GM12878 (cell line): ENCODE measurements at regions not wholly inside any gene's neighbourhood (a gene's known extent, or its start where the extent isn't known, plus 50 kb on each side); places are given as distances from the start of the nearest gene placed in this dataset.

ENCODE experiments used
- ATAC-seq: fragments of 200-7000 bp; cut with Tn5 transposase; 3 replicates; pipeline ENCODE4 v1.9.1; 2020; ENCODE audit warnings: mild to moderate bottlenecking, moderate library complexity
- BruUV-seq: library from RNA; stranded (reverse); fragments of 400-500 nt; replicated peaks from 2 replicates; lab custom pipeline; 2021; lab: Mats Ljungman, UMichigan
- CTCF ChIA-PET: fragments of 300-600 bp; sonication (Branson Sonifier 250); formaldehyde crosslinking; extraction: SDS; loops from one replicate; lab custom pipeline; 2021; ENCODE audit warnings: inconsistent platforms; lab: Yijun Ruan, JAX
- POLR2A ChIA-PET: fragments of 350-600 bp; formaldehyde crosslinking; extraction: SDS; loops from one replicate; lab custom pipeline; 2021; ENCODE audit warnings: inconsistent platforms; lab: Charles Lee
- RAD21 ChIA-PET: fragments of 300-600 bp; sonication (Branson Sonifier 250); formaldehyde crosslinking; loops from one replicate; lab custom pipeline; 2023; ENCODE audit warnings: antibody characterized with exemption; ENCODE audit not compliant: unreplicated experiment; lab: Charles Lee
- SMC1A ChIA-PET: fragments of 300-600 bp; sonication (Branson Sonifier 250); formaldehyde crosslinking; loops from one replicate; lab custom pipeline; 2023; ENCODE audit not compliant: unreplicated experiment, uncharacterized antibody; lab: Charles Lee
- DNase-seq: peaks from one replicate; pipeline ENCODE4 v3.0.0-alpha.2; 2011; ENCODE audit warnings: low read depth, low spot score
- FAIRE-seq: peaks from 3 replicates; lab custom pipeline; 2011; peaks lifted over from hg19 to GRCh38; lab: Jason Lieb, UNC
- H2AFZ ChIP-seq: 2 replicates; pipeline ENCODE4 v1.6.0; 2011; ENCODE audit warnings: low read depth, low read length, control low read depth; ENCODE audit not compliant: control insufficient read depth
- H3K27ac ChIP-seq: 2 replicates; pipeline ENCODE4 v1.5.1; 2011; ENCODE audit warnings: control low read depth; ENCODE audit not compliant: control insufficient read depth, insufficient read depth
- H3K27me3 ChIP-seq, 2 experiments: replicated peaks in 1 of 2; 2 replicates each; pipeline versions ENCODE4 v1.6.0 to v1.6.1; 2011; ENCODE audit warnings: low read length in 1 of 2; ENCODE audit not compliant: control insufficient read depth in 2 of 2, insufficient read depth in 2 of 2
- H3K36me3 ChIP-seq, 2 experiments: 2 replicates each; pipeline ENCODE4 v1.5.1; 2011; ENCODE audit warnings: low read length in 1 of 2; ENCODE audit not compliant: control insufficient read depth in 2 of 2, insufficient read depth in 2 of 2
- H3K4me1 ChIP-seq: 2 replicates; pipeline ENCODE4 v1.6.1; 2011; ENCODE audit warnings: mild to moderate bottlenecking, low read length, moderate library complexity, mixed read lengths; ENCODE audit not compliant: control insufficient read depth, insufficient read depth
- H3K4me2 ChIP-seq: 2 replicates; pipeline ENCODE4 v1.6.0; 2011; ENCODE audit warnings: control low read depth; ENCODE audit not compliant: control insufficient read depth, insufficient read depth
- H3K4me3 ChIP-seq: fragments of 200-600 bp; sonication (generic); 2 replicates; pipeline ENCODE4 v1.5.1; 2016
- H3K79me2 ChIP-seq: 2 replicates; pipeline ENCODE4 v1.6.0; 2011; ENCODE audit warnings: low read length; ENCODE audit not compliant: control insufficient read depth, insufficient read depth
- H3K9ac ChIP-seq: 2 replicates; pipeline ENCODE4 v1.8.0; 2011; ENCODE audit warnings: low read length, control low read depth, mixed read lengths; ENCODE audit not compliant: control insufficient read depth, insufficient read depth
- H3K9me3 ChIP-seq: replicated peaks from 3 replicates; pipeline ENCODE4 v1.5.1; 2011; ENCODE audit warnings: mild to moderate bottlenecking, low read length; ENCODE audit not compliant: control insufficient read depth, insufficient read depth
- H4K20me1 ChIP-seq: 2 replicates; pipeline ENCODE4 v1.6.0; 2011; ENCODE audit not compliant: control insufficient read depth, insufficient read depth
- BCL3 ChIP-seq: IDR thresholded peaks from 2 replicates; pipeline ENCODE4 v1.6.1; 2011; ENCODE audit warnings: borderline replicate concordance, low read depth, mild to moderate bottlenecking, moderate library complexity, low read length; ENCODE audit not compliant: insufficient read depth, poor library complexity, severe bottlenecking
- E4F1 ChIP-seq: fragments of 450-650 bp; IDR thresholded peaks from 2 replicates; pipeline ENCODE4 v1.6.1; 2018; ENCODE audit warnings: borderline replicate concordance, mild to moderate bottlenecking; ENCODE audit not compliant: partially characterized antibody
- EED ChIP-seq: sonication (generic); IDR thresholded peaks from 2 replicates; pipeline ENCODE4 v1.6.1; 2016; ENCODE audit warnings: antibody characterized with exemption, low read depth
- EZH2 ChIP-seq: IDR thresholded peaks from 2 replicates; pipeline ENCODE4 v1.6.1; 2012; ENCODE audit warnings: low read depth, mild to moderate bottlenecking, control low read depth, inconsistent platforms, low read length, borderline replicate concordance; ENCODE audit not compliant: control insufficient read depth
- JUND ChIP-seq: IDR thresholded peaks from 2 replicates; pipeline ENCODE4 v1.6.1; 2012; ENCODE audit warnings: low read depth, mild to moderate bottlenecking, low read length, improper control_type of control experiment, moderate library complexity
- MEF2B ChIP-seq: fragments of 450-650 bp; IDR thresholded peaks from 2 replicates; pipeline ENCODE4 v1.6.1; 2018; ENCODE audit warnings: mild to moderate bottlenecking, moderate library complexity; ENCODE audit not compliant: partially characterized antibody, poor library complexity, severe bottlenecking
- MXI1 ChIP-seq: fragments of 150-350 bp; IDR thresholded peaks from 2 replicates; pipeline ENCODE4 v1.6.1; 2011; ENCODE audit warnings: low read depth, mild to moderate bottlenecking, inconsistent platforms, low read length, improper control_type of control experiment
- NRF1 ChIP-seq: conservative IDR thresholded peaks from 2 replicates; pipeline ENCODE4 v1.6.1; 2011; ENCODE audit warnings: mild to moderate bottlenecking, low read depth, low read length, improper control_type of control experiment
- RBBP5 ChIP-seq: fragments of 200-600 bp; sonication (generic); conservative IDR thresholded peaks from 2 replicates; pipeline ENCODE4 v1.6.1; 2016
- SIN3A ChIP-seq: IDR thresholded peaks from 2 replicates; pipeline ENCODE4 v1.6.1; 2012; ENCODE audit warnings: low read depth, low read length, improper control_type of control experiment
- SREBF2 ChIP-seq: IDR thresholded peaks from 2 replicates; pipeline ENCODE4 v1.6.1; 2012; ENCODE audit warnings: mild to moderate bottlenecking, low read length
- USF1 ChIP-seq: IDR thresholded peaks from 2 replicates; pipeline ENCODE4 v1.6.1; 2011; ENCODE audit warnings: borderline replicate concordance, low read depth, mild to moderate bottlenecking, moderate library complexity, mixed read lengths, low read length; ENCODE audit not compliant: insufficient read depth; ENCODE audit errors: extremely low read length
- WRNIP1 ChIP-seq: IDR thresholded peaks from 2 replicates; pipeline ENCODE4 v1.6.1; 2011; ENCODE audit warnings: low read depth, low read length, improper control_type of control experiment, borderline replicate concordance
- WGBS: methylation state at CpG from one replicate; pipeline ENCODE4 v1.1.6; 2016; ENCODE audit warnings: low lambda C conversion rate; ENCODE audit not compliant: insufficient replicate concordance, insufficient coverage; ENCODE audit errors: missing lambda C conversion rate; 5-methylcytosine and 5-hydroxymethylcytosine counted together
- in situ Hi-C: fragments of 300-500 bp; cut with MboI; formaldehyde crosslinking; loops from 9 replicates; pipeline ENCODE4 v1.14.3; 2018; ENCODE audit warnings: mixed read lengths
- intact Hi-C: fragments of 100-400 bp; cut with micrococcal nuclease; formaldehyde crosslinking; loops from one replicate; pipeline ENCODE4 v1.14.2; 2022; ENCODE audit not compliant: unreplicated experiment

DNA sequence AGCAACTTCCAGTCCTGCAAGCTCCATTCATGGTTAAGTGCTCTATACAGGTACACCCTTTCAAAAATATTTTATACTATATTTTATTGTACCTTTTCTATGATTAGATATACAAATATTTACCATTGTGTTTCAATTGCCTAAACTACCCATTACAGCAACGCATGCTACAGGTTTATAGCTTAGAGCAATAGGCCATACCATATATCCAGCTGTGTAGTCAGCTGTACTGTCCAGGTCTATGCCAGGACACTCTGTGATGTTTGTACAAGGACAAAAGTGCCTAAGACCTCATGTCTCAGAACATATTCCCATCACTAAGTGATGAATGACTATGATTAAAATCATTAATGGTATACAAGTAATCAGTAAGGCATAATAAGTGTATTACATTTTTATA is 368.7 kb downstream of the CMPK2 start:
- Histone ChIP-seq H3K9ac (no peak overlapping the region), H3K4me3 (no peak overlapping the region), H4K20me1 (no peaks in the 10 kb centered on the region), H3K9me3 (no peaks in the 10 kb centered on the region; the same call in 1 of the 3 replicates), H3K79me2 (no peaks in the 10 kb centered on the region), H3K4me1 (no peaks in the 10 kb centered on the region), H2AFZ (no peak overlapping the region), H3K27ac (no peak overlapping the region), H3K4me2 (no peak overlapping the region), H3K36me3 (no peaks in the 10 kb centered on the region), H3K27me3 (no peaks in the 10 kb centered on the region)
- WGBS: 50% methylated on average over 1 of the region's 1 CpG
- SMC1A ChIA-PET: no interaction called here
- no peak for FAIRE-seq
- POLR2A ChIA-PET: no interaction called here
- no TSS peak for BruUV-seq
- RAD21 ChIA-PET: no interaction called here
- intact Hi-C loops: no loop called here
- in situ Hi-C loops: no loop called here
- DNase-seq: no peak
- CTCF ChIA-PET: no interaction called here
- no peak for ATAC-seq
- TF ChIP-seq WRNIP1: no peak
- no peak for TF ChIP-seq JUND

DNA sequence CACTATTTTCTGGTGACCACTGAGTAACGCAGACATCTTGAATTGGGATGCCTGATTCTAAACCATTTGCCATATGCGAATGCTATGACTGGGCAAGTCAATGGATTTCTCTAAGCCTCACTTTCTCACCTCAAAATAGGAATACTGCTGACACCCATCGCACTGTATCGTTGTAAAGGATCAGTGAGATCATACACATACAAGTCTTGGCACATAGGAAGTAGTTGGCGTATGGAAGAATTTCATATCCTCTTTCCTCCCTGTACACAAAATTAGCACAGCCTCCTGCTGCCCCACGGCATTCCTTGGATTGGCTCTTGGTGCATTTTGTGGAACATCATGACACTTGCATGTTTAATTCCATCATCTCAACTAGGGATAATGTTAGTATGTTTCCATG is 366.9 kb downstream of the CMPK2 start:
- H2AFZ ChIP-seq: no peak overlapping the region
- WGBS: 67% methylated on average over 6 of the region's 6 CpGs
- no peak for ATAC-seq

More for the DNA sequence above, 366.9 kb downstream of the CMPK2 start:
- Histone ChIP-seq H3K4me2 (no peak overlapping the region), H3K36me3 (no peaks in the 10 kb centered on the region), H3K9me3 (no peaks in the 10 kb centered on the region; the same call in 2 of the 3 replicates), H3K79me2 (no peaks in the 10 kb centered on the region), H3K4me3 (no peak overlapping the region), H3K9ac (no peak overlapping the region), H4K20me1 (no peaks in the 10 kb centered on the region), H3K27me3 (no peaks in the 10 kb centered on the region), H3K4me1 (no peaks in the 10 kb centered on the region), H3K27ac (no peak overlapping the region)
- intact Hi-C loops: no loop called here
- DNase-seq (no peak), FAIRE-seq (no peak)
- BruUV-seq: no TSS peak
- SMC1A ChIA-PET: no interaction called here
- RAD21 ChIA-PET: no interaction called here
- POLR2A ChIA-PET: no interaction called here
- TF ChIP-seq BCL3 (no peak), USF1 (no peak), SREBF2 (no peak), SIN3A (no peak), EZH2 (no peak), E4F1 (no peak), RBBP5 (no peak), JUND (no peak), NRF1 (no peak), MXI1 (no peak), EED (no peak), MEF2B (no peak)
- in situ Hi-C loops: no loop called here
- CTCF ChIA-PET: no interaction called here
